K562 (cell line): ENCODE measurements at regions not wholly inside any gene's neighbourhood (a gene's known extent, or its start where the extent isn't known, plus 50 kb on each side); places are given as distances from the start of the nearest gene placed in this dataset.

Experiments used
- CHD4 ChIP-seq: fragments of 200-600 bp; sonication (generic); IDR thresholded peaks from 3 replicates; pipeline ENCODE4 v1.6.1; 2012; ENCODE audit warnings: low read depth, mild to moderate bottlenecking, mixed read lengths, low read length, inconsistent platforms; ENCODE audit not compliant: insufficient read depth, insufficient replicate concordance, poor library complexity, severe bottlenecking
- CREBBP ChIP-seq: IDR thresholded peaks from one replicate; pipeline ENCODE4 v1.6.1; 2012; ENCODE audit warnings: low read depth, mild to moderate bottlenecking, control low read depth, inconsistent platforms, low read length
- FOSL1 ChIP-seq: fragments of 200-800 bp; sonication (Bioruptor generic); conservative IDR thresholded peaks from 2 replicates; pipeline ENCODE4 v1.6.1; 2016; ENCODE audit warnings: missing genetic modification characterization, missing compliant biosample characterization
- HOXB6 ChIP-seq: fragments of 250-450 bp; sonication (Bioruptor Pico); IDR thresholded peaks from 2 replicates; pipeline ENCODE4 v1.5.1; 2022; ENCODE audit warnings: mild to moderate bottlenecking, borderline replicate concordance
- ZNF263 ChIP-seq: sonication (generic); formaldehyde crosslinking; IDR thresholded peaks from 2 replicates; pipeline ENCODE4 v1.8.0; 2022; ENCODE audit warnings: mild to moderate bottlenecking, missing genetic modification reagents, borderline replicate concordance
- ZNF280A ChIP-seq: fragments of 450-650 bp; IDR thresholded peaks from 2 replicates; pipeline ENCODE4 v1.6.1; 2018; ENCODE audit warnings: mild to moderate bottlenecking, low read depth; ENCODE audit not compliant: partially characterized antibody

- no peak for TF ChIP-seq ZNF280A
- no peak for TF ChIP-seq CREBBP
- TF ChIP-seq CHD4: no peak
- no peak for TF ChIP-seq ZNF263 (CRISPR knock-in tag)
- no peak for TF ChIP-seq FOSL1
- TF ChIP-seq HOXB6 (CRISPR knock-in tag): no peak
- TF ChIP-seq, all 486 proteins: peak for 0
Measured at GRCh38 chr12:63206494-63206893, 55.5 kb upstream of the AVPR1A start (continued).
